ENCODE measurements at regions not wholly inside any gene's neighbourhood (a gene's known extent, or its start where the extent isn't known, plus 50 kb on each side); places are given as distances from the start of the nearest gene placed in this dataset.

- DNase-seq, result peak; percentile 28 to 63
Measured at GRCh38 chr6:44062771-44063560, 64.3 kb downstream of the MRPL14 start.

- DNase-seq, result no peak
Measured at GRCh38 chr6:44062105-44062770, 65.0 kb downstream of the MRPL14 start.

- DNase-seq, result no peak
Measured at GRCh38 chr6:44061375-44062104, 65.7 kb downstream of the MRPL14 start.

GRCh38 chr6:44060612-44061374 lies 66.5 kb downstream of the MRPL14 start:
- no peak for DNase-seq

GRCh38 chr6:44059359-44060346 lies 67.6 kb downstream of the MRPL14 start:
- DNase-seq, result no peak

- peak in 1 of 2 donors; percentile 19 for DNase-seq
Measured at GRCh38 chr6:44058617-44059358, 68.5 kb downstream of the MRPL14 start.

- DNase-seq, result no peak
Measured at GRCh38 chr6:44057931-44058616, 69.2 kb downstream of the MRPL14 start.

GRCh38 chr6:44057238-44057930 lies 69.9 kb downstream of the MRPL14 start:
- no peak for DNase-seq

GRCh38 chr6:44056392-44057237 lies 70.6 kb downstream of the MRPL14 start:
- no peak for DNase-seq

- DNase-seq, result no peak
Measured at GRCh38 chr6:44054721-44055559, 72.3 kb downstream of the MRPL14 start.

GRCh38 chr6:44053760-44054556 lies 73.3 kb downstream of the MRPL14 start:
- DNase-seq, result no peak

- no peak for DNase-seq
Measured at GRCh38 chr6:44053106-44053756, 74.0 kb downstream of the MRPL14 start.

- no peak for DNase-seq
Measured at GRCh38 chr6:44052419-44053023, 74.7 kb downstream of the MRPL14 start.

GRCh38 chr6:44051515-44051914 lies 75.7 kb downstream of the MRPL14 start:
- DNase-seq, result no peak

- no peak for DNase-seq
Measured at GRCh38 chr6:44050872-44051505, 76.3 kb downstream of the MRPL14 start.

All from stimulated activated CD4-positive, alpha-beta T cell treated with anti-CD3 and anti-CD28 coated beads, Interleukin-2, amount 100 ng/mL, for 24 hours (primary cell).